Spinal cord (tissue), 9 donors: ENCODE measurements at regions not wholly inside any gene's neighbourhood (a gene's known extent, or its start where the extent isn't known, plus 50 kb on each side); places are given as distances from the start of the nearest gene placed in this dataset.

ENCODE experiments used
- DNase-seq, 6 donors: peaks; one replicate each; pipeline versions ENCODE4 v3.0.0 to v3.0.0-alpha.2; 2013 to 2015; ENCODE audit warnings: low spot score in 6 of 6, low read depth in 4 of 6
- H3K27ac ChIP-seq: one replicate; pipeline ENCODE4 v1.5.1; 2013; ENCODE audit warnings: low read depth, low read length, control low read depth
- H3K27me3 ChIP-seq: one replicate; pipeline ENCODE4 v1.6.1; 2013; ENCODE audit warnings: low read length; ENCODE audit not compliant: control insufficient read depth, insufficient read depth
- H3K36me3 ChIP-seq: one replicate; pipeline ENCODE4 v1.6.1; 2013; ENCODE audit warnings: low read length; ENCODE audit not compliant: control insufficient read depth, insufficient read depth
- H3K4me1 ChIP-seq: one replicate; pipeline ENCODE4 v1.6.1; 2013; ENCODE audit warnings: low read length; ENCODE audit not compliant: control insufficient read depth, insufficient read depth
- H3K4me3 ChIP-seq: one replicate; pipeline ENCODE4 v1.5.1; 2013; ENCODE audit warnings: low read depth, low read length, control low read depth
- H3K9me3 ChIP-seq: one replicate; pipeline ENCODE4 v1.6.1; 2013; ENCODE audit warnings: low read length; ENCODE audit not compliant: control insufficient read depth, insufficient read depth
- WGBS: methylation state at CpG from one replicate; pipeline ENCODE4 v1.1.5; 2013; ENCODE audit warnings: missing lambda C conversion rate; ENCODE audit not compliant: insufficient coverage; 5-methylcytosine and 5-hydroxymethylcytosine counted together
- donor health status: healthy.

- Histone ChIP-seq H3K27ac (no peak overlapping the region), H3K4me3 (no peak overlapping the region), H3K27me3 (no peaks in the 10 kb centered on the region), H3K4me1 (peaks cover 3% of the 10 kb centered on the region), H3K9me3 (peaks cover 2% of the 10 kb centered on the region), H3K36me3 (no peaks in the 10 kb centered on the region)
- DNase-seq, result no peak
- 85% methylated on average over 3 of the region's 4 CpGs for WGBS
Observed at GRCh38 chr2:238979636-238980035, 131.8 kb downstream of the TWIST2 start.

DNA sequence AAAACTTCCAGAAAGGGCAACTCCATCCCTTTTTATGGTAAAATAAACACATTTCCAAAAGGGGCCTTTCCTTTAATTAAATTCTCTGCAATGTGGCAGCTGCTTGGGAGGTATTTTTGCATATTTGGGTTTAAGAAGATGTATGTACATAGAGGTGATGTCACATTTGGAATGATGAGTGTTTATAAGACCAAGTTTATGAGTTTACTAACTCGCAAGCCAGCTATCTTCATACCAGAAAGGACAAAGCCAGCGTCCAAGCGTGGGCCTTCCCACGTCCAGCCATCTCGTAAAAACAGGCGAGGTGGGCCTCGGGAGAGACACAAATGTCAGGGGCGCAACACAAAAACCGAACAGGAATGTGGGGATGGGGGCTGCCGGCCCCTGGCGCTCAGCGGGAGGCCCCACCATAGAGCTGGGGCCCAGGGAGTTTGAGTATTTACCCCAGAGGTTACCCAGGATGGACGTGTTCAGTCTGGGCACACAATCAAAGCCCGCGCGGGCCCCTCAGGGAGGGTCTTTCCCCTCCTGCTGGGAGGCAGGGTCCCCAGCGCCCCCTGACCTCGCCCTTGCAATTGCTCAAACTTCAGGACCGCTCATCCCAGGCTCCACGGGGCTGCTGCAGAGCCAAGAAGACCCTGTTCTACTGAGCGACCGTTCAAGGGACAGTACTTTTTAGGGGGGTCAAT lies 137.3 kb downstream of the TWIST2 start:
- H3K27ac ChIP-seq, result no peak overlapping the region

DNA sequence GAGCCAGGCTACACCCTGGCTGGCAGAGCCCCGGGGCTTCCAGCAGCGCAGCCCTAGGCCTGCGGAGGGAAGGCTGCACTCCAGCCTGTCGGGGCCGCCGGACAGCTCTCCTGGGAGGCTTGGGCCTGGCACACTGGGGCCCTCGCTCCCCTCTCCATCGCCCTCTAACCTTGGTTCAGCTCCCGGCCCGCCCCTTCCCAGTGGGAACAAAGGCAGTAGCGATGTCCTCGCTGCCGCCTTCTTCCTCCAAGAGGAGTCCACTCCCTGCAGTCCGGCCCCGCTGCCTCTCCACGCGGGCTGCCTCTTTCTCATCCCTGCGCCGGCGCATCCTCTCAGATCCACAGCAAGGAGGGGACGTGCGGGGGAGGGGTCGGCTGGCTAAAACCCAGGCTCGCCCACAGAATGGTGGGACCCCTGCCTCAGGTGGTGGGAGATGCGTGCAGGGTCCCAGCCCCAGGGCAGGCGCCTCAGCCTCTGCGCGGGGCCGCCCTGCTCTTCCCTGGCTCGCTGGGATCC lies 138.1 kb downstream of the TWIST2 start:
- no peak for DNase-seq
- H3K4me1 ChIP-seq, result peaks cover 17% of the 10 kb centered on the region
- 71% methylated on average over 30 of the region's 30 CpGs for WGBS
- no peaks in the 10 kb centered on the region for H3K9me3 ChIP-seq
- no peak overlapping the region for H3K4me3 ChIP-seq
- no peak overlapping the region for H3K27ac ChIP-seq
- no peaks in the 10 kb centered on the region for H3K27me3 ChIP-seq
- no peaks in the 10 kb centered on the region for H3K36me3 ChIP-seq

More for the DNA sequence above, 137.3 kb downstream of the TWIST2 start:
- Histone ChIP-seq H3K36me3 (no peaks in the 10 kb centered on the region), H3K27me3 (no peaks in the 10 kb centered on the region), H3K9me3 (no peaks in the 10 kb centered on the region), H3K4me1 (peaks cover 17% of the 10 kb centered on the region), H3K4me3 (no peak overlapping the region)
- DNase-seq, result no peak
- 81% methylated on average over 19 of the region's 22 CpGs for WGBS

- peaks cover 17% of the 10 kb centered on the region for H3K4me1 ChIP-seq
- H3K27me3 ChIP-seq, result no peaks in the 10 kb centered on the region
- no peak for DNase-seq
- H3K9me3 ChIP-seq, result no peaks in the 10 kb centered on the region
- H3K36me3 ChIP-seq, result no peaks in the 10 kb centered on the region
- no peak overlapping the region for H3K4me3 ChIP-seq
- WGBS, result 86% methylated on average over 37 of the region's 41 CpGs
- no peak overlapping the region for H3K27ac ChIP-seq
Observed at GRCh38 chr2:238986491-238987351, 138.8 kb downstream of the TWIST2 start.

GRCh38 chr2:238987352-238987981 lies 139.6 kb downstream of the TWIST2 start:
- peak in 1 of 6 donors; percentile 31 for DNase-seq
- Histone ChIP-seq H3K36me3 (no peaks in the 10 kb centered on the region), H3K27ac (no peak overlapping the region), H3K4me1 (peaks cover 17% of the 10 kb centered on the region), H3K4me3 (no peak overlapping the region), H3K27me3 (no peaks in the 10 kb centered on the region), H3K9me3 (no peaks in the 10 kb centered on the region)
- WGBS, result 61% methylated on average over 11 of the region's 14 CpGs

- peaks cover 17% of the 10 kb centered on the region for H3K4me1 ChIP-seq
- no peaks in the 10 kb centered on the region for H3K27me3 ChIP-seq
- no peak overlapping the region for H3K27ac ChIP-seq
- DNase-seq, result no peak
- H3K36me3 ChIP-seq, result no peaks in the 10 kb centered on the region
- 90% methylated on average over 6 of the region's 7 CpGs for WGBS
- H3K9me3 ChIP-seq, result no peaks in the 10 kb centered on the region
- H3K4me3 ChIP-seq, result no peak overlapping the region
Observed at GRCh38 chr2:238988105-238988504, 140.2 kb downstream of the TWIST2 start.

- Histone ChIP-seq H3K9me3 (no peaks in the 10 kb centered on the region), H3K4me3 (no peak overlapping the region), H3K27ac (no peak overlapping the region), H3K27me3 (no peaks in the 10 kb centered on the region), H3K4me1 (peaks cover 17% of the 10 kb centered on the region), H3K36me3 (no peaks in the 10 kb centered on the region)
- 100% methylated on average over 5 of the region's 5 CpGs for WGBS
- DNase-seq, result no peak
Observed at GRCh38 chr2:238988752-238989151, 140.9 kb downstream of the TWIST2 start.

DNA sequence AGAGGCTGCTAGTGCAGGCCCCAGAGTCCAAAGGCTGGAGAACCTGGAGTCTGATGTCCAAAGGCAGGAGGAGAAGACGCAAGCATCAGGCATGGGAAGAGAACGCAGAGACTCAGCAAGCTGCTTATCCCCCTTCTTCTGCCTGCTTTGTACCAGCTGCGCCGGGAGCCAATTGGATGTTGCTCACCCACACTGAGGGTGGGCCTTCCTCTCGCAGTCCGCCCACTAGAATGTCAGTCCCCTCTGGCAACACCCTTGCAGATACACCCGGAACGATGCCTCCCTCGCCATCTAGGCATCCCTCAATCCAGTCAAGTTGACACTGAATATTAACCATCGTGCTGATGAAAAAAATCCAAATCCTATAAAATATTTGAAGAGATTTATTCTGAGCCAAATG lies 141.6 kb downstream of the TWIST2 start:
- Histone ChIP-seq H3K4me1 (peaks cover 17% of the 10 kb centered on the region), H3K4me3 (no peak overlapping the region), H3K27me3 (no peaks in the 10 kb centered on the region), H3K27ac (no peak overlapping the region), H3K36me3 (no peaks in the 10 kb centered on the region), H3K9me3 (no peaks in the 10 kb centered on the region)
- no peak for DNase-seq
- WGBS, result 90% methylated on average over 6 of the region's 10 CpGs

- H3K27me3 ChIP-seq, result no peaks in the 10 kb centered on the region
- H3K9me3 ChIP-seq, result no peaks in the 10 kb centered on the region
- H3K4me1 ChIP-seq, result peaks cover 3% of the 10 kb centered on the region
- WGBS, result 100% methylated on average over 1 of the region's 3 CpGs
- H3K27ac ChIP-seq, result no peak overlapping the region
- no peak overlapping the region for H3K4me3 ChIP-seq
- no peak for DNase-seq
- no peaks in the 10 kb centered on the region for H3K36me3 ChIP-seq
Observed at GRCh38 chr2:238994432-238994831, 146.5 kb downstream of the TWIST2 start.
